DMS79 treated with DMSO at 0.1 percent for 48 hours (cell line): ENCODE measurements at regions not wholly inside any gene's neighbourhood (a gene's known extent, or its start where the extent isn't known, plus 50 kb on each side); places are given as distances from the start of the nearest gene placed in this dataset.
"Not testable (repeated sequence)": the region's sequence is repeated elsewhere in the genome, so short reads cannot be mapped to it uniquely, and the experiment has no call there.

Experiments used
- DNase-seq: peaks from one replicate; lab custom pipeline; 2025; lab: John Stamatoyannopoulos, UW

DNA sequence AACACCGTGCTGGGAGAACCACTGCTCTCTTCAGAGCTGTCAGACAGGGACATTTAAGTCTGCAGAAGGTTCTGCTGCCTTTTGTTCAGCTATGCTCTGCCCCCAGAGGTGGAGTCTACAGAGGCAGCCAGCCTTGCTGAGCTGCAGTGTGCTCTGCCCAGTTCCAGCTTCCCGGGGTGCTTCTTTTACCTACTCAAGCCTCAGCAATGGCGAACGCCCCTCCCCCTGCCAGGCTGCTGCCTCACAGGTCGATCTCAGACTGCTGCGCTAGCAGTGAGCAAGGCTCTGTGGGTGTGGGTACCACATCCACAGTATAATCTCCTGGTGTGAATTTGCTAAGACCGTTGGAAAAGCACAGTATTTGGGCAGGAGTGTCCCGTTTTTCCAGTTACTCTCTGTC lies 133.1 kb upstream of the PHYHIPL start:
- DNase-seq, result not testable (repeated sequence)

GRCh38 chr10:59047180-59047579 lies 129.3 kb upstream of the PHYHIPL start:
- peak; percentile 39 for DNase-seq

DNA sequence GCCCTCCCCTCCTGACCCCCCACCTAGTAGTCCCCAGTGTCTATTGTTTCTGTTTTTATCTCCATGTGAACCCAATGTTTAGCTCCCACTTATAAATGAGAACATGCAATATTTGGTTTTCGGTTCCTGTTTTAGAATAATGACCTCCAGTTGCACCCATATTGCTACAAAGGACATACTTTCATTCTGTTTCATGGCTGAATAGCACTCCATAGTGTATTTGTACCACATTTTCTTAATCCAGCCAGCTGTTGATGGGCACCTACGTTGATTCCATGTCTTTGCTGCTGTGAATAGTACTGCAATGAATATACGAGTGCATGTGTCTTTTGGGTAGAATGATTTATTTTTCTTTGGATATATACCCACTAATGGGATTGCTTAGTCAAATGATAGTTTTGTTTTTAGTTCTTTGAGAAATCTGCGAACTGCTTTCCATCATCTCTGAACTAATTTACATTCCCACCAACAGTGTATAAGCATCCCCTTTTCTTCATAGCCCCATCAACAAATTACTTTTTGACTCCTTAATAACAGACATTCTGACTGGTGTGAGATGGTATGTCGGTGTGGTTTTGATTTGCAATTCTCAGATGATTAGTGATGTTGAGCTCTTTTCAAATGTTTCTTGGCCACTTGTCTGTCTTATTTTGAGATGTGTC lies 128.4 kb upstream of the PHYHIPL start:
- DNase-seq, result no peak

DNA sequence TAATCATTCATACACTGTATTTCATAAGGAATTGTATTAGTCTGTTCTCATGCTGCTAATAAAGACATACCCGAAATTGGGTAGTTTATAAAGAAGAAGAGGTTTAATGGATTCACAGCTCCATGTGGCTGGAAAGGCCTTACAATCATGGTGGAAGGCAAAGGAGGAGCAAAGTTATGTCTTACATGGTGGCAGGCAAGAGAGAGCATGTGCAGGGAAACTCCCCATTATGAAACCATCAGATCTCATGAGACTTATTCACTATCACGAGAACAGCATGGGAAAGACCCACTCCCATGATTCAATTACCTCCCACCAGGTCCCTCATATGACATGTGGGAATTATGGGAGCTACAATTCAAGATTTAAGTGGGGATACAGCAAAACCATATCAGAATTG lies 122.9 kb upstream of the PHYHIPL start:
- not testable (repeated sequence) for DNase-seq

DNA sequence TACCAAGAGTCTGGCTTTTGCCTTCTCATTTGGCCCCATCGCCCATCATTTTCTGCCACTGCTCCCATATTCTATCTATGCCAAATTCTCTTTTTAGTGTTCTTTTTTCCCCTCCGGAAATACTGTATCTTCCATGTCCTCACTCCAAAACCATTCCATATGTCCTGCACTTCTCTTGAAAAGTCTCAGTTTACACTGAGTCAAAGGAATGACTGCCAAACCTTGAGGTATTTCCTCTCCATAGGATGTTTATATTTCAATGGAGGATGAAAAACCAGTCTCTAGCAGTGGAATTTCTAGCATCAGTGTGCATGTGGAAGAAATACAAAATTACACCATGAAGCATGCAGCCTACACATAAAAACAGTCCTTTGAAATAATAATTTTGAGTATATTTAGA lies 121.4 kb upstream of the PHYHIPL start:
- DNase-seq, result no peak

- no peak for DNase-seq
Measured at GRCh38 chr10:59057345-59057744, 119.1 kb upstream of the PHYHIPL start.

DNA sequence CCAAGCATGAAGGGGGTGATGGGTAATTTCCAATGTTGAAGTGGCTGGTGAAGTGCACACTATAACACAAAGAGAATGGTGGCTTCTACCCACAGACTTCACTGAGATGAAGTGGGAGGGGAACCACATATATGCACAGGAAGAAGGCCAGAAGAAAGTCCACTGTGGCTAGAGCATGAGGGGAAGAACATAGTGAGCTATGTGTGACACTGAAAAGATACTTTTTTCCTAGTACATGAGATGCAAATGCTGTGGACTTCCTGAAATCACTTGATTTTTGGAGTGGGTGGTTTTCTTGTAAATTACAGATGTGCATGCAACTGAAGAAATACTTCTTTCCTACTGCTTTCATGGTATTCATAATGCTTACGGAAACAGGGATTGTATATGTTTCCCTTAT lies 115.6 kb upstream of the PHYHIPL start:
- no peak for DNase-seq

DNA sequence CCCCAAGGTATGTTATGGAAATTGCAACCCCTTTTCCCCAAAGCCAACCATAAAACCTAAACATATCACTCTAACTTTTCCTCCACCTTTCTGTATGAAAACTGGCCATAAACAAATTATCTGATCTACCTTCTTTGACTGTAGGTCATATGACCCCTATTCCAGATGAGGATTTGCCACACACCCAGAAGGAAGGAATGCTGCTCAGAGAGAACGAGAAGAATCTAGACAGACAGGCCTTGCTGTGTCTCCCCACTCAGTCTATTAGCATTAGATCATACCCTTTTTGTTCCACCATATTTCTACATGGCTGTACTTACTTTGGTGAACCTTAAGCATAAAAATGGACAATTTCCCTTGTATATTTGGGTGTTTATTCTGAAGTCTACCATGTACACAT lies 113.0 kb upstream of the PHYHIPL start:
- no peak for DNase-seq

- no peak for DNase-seq
Measured at GRCh38 chr10:59064080-59064692, 112.3 kb upstream of the PHYHIPL start.

DNA sequence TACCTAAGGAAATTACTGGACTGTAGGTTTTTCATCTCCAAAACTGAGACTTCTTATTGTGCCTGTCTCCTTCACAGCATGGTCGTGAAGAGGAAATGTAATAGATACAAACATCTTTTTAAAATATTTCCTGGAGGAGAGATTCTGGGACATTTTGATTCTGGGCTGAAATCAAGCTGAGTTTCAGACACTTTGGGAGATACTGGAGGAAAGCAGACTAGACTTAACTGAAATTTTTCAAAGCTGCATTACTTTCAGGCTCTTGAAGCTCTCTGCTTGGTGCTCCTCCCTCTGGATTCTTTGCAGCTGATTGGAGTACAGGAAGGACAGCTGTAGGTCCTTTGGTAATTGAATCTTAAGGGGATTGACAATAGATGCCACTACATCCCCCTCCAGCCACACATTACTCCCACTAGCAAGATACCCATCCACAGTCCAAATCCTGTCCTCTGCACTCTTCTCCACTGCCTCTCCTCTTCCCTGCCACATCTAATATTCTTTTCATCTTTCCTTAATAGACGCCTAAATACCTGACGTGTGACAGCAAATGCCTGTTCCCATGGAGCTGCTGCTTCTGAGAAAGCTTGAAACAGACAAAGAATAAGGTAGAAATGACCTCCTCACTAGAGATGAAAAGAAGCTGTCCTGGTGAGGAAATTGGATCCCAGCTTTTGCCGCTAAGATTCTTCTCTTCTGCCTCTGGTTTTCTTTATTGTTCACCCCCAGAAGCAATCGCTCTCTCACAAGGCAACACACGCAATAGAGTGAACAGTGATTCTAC lies 111.5 kb upstream of the PHYHIPL start:
- no peak for DNase-seq

- no peak for DNase-seq
Measured at GRCh38 chr10:59068581-59069191, 107.8 kb upstream of the PHYHIPL start.

DNA sequence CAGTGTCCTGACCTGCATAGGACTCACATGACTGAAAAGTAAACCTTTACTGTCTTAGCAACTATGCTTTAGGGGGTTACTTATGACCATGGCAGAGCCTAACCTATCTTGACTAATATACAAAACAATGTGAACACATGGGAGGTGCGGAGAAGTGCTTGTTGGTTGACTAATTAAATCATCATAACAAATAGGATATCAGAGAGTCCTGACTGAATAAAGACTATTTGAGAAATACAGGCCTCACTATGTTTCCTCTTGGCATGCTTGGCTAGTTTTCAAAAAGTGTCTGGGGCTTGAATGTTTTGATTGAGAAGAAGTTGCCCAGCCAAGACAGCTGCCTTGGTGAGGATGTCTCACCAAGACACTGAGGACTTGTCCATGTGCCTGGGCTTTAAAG lies 104.4 kb upstream of the PHYHIPL start:
- DNase-seq, result no peak

DNA sequence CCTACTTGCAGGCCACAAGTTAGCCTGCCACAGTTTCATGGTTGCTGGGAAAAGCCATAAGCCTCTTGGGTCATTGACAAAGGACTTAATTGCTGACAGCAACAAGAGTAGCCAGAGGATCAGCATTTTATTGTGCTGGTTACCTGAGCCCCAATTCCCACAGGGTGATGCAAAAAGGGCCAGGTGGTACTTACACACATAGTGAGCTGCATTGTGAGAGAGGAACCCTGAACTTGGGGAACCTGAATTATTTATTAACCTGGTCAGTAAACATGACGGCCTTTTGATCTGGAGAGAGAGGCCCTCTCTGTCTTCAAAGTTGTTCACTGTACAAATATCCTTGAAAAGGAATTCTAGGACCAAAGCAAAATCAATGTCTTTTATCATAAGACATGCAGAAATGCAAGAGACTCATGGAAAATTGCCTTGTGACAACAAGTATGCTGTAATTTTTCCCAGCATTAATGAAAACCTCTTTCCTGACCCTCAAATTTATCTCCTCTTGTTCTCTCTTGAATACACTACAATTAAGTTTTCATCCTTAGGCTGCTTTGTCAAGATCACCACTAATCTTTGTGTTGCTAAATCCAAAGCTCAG lies 102.9 kb upstream of the PHYHIPL start:
- no peak for DNase-seq

GRCh38 chr10:59075576-59075975 lies 100.9 kb upstream of the PHYHIPL start:
- DNase-seq, result no peak

DNA sequence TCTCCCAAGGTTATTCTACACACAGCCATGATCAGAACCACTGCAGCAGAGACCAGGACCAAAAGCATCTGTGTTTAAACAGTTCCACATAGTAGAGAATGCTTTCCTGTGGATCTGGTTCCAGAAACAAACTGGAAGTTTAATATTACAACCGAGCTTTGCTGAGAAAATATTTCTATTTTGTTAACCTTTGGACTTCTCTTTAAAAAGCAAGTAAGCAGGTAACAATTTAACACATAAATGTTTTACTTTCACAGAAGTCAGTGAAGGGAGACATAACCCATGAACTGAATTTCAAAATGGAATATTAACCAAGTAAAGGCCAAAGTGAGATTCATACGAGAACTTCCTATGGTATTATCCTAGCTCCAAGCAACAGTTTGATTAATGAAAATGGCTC lies 98.6 kb upstream of the PHYHIPL start:
- no peak for DNase-seq

GRCh38 chr10:59078978-59079377 lies 97.5 kb upstream of the PHYHIPL start:
- no peak for DNase-seq

GRCh38 chr10:59079386-59080226 lies 96.8 kb upstream of the PHYHIPL start:
- no peak for DNase-seq

- DNase-seq, result no peak
Measured at GRCh38 chr10:59082249-59082648, 94.2 kb upstream of the PHYHIPL start.

DNA sequence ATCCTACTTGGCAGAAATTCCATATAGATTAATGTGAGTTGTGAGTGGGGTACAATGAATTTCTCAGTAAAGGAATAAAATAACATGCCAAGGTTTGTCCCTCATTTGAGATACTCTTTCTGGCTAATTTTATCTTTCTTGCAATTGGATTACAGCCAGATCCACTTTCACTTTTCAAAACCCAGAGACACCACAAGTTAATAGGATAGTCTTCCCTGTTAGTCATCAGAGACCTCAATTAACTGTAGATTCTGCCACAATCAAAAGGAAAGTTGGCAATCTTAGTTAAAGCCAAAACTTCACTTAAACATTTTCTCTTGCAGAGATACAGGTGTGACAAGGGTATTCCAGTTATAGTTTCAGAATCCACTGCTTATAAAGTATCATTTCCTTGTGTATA lies 91.4 kb upstream of the PHYHIPL start:
- DNase-seq, result no peak

GRCh38 chr10:59085711-59086502 lies 90.5 kb upstream of the PHYHIPL start:
- DNase-seq, result no peak

DNA sequence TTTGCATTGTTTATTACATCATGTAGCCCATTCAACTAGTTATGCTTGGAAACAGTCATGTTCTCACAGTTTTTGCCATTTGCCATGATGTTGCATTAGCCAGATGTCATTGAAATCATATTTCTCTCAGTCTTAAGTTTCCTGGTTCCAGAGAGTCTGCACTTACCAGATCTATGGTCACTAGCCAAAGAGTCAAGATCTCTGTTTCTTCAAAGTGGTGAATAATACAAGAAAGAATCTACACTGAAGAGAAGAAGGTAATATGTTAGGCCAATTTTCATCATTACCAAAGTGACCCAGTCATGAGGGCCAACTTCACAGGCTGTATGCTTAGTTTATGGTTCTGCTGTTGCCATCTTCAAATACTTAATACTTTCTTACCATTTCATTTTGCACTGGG lies 89.0 kb upstream of the PHYHIPL start:
- no peak for DNase-seq
